ENCODE measurements at regions not wholly inside any gene's neighbourhood (a gene's known extent, or its start where the extent isn't known, plus 50 kb on each side); places are given as distances from the start of the nearest gene placed in this dataset.
"Not testable (repeated sequence)": the region's sequence is repeated elsewhere in the genome, so short reads cannot be mapped to it uniquely, and the experiment has no call there.

GRCh38 chr18:1436199-1436598, 531.5 kb downstream of the ADCYAP1 start:
- DNase-seq: no peak

- DNase-seq: no peak
Observed at GRCh38 chr18:1438458-1438910, 533.8 kb downstream of the ADCYAP1 start.

- no peak for DNase-seq
Observed at GRCh38 chr18:1438967-1439366, 534.3 kb downstream of the ADCYAP1 start.

- DNase-seq: not testable (repeated sequence)
Observed at GRCh38 chr18:1444062-1444461, 539.4 kb downstream of the ADCYAP1 start.

- no peak for DNase-seq
Observed at GRCh38 chr18:1446765-1447164, 542.1 kb downstream of the ADCYAP1 start.

- no peak for DNase-seq
Observed at GRCh38 chr18:1452821-1453220, 548.1 kb downstream of the ADCYAP1 start.

- no peak for DNase-seq
Observed at GRCh38 chr18:1455605-1456004, 550.9 kb downstream of the ADCYAP1 start.

- no peak for DNase-seq
Observed at GRCh38 chr18:1458547-1458946, 553.9 kb downstream of the ADCYAP1 start.

GRCh38 chr18:1463981-1464380, 559.3 kb downstream of the ADCYAP1 start:
- DNase-seq: no peak

GRCh38 chr18:1464444-1465217, 560.0 kb downstream of the ADCYAP1 start:
- no peak for DNase-seq

GRCh38 chr18:1466035-1466434, 561.4 kb downstream of the ADCYAP1 start:
- no peak for DNase-seq

GRCh38 chr18:1467461-1467964, 562.8 kb downstream of the ADCYAP1 start:
- DNase-seq: no peak

GRCh38 chr18:1468550-1468949, 563.9 kb downstream of the ADCYAP1 start:
- no peak for DNase-seq

GRCh38 chr18:1475867-1476266, 571.2 kb downstream of the ADCYAP1 start:
- no peak for DNase-seq

- DNase-seq: no peak
Observed at GRCh38 chr18:1480309-1480708, 575.6 kb downstream of the ADCYAP1 start.

- no peak for DNase-seq
Observed at GRCh38 chr18:1481577-1481976, 576.9 kb downstream of the ADCYAP1 start.

- DNase-seq: no peak
Observed at GRCh38 chr18:1483385-1483784, 578.7 kb downstream of the ADCYAP1 start.

GRCh38 chr18:1487457-1487856, 582.8 kb downstream of the ADCYAP1 start:
- no peak for DNase-seq

GRCh38 chr18:1488394-1488793, 583.7 kb downstream of the ADCYAP1 start:
- DNase-seq: no peak

GRCh38 chr18:1488957-1489356, 584.3 kb downstream of the ADCYAP1 start:
- DNase-seq: peak; percentile 65

- no peak for DNase-seq
Observed at GRCh38 chr18:1495387-1495786, 590.7 kb downstream of the ADCYAP1 start.

- no peak for DNase-seq
Observed at GRCh38 chr18:1496096-1496495, 591.4 kb downstream of the ADCYAP1 start.

GRCh38 chr18:1498216-1498615, 593.5 kb downstream of the ADCYAP1 start:
- DNase-seq: no peak

GRCh38 chr18:1499265-1499664, 594.6 kb downstream of the ADCYAP1 start:
- no peak for DNase-seq

- no peak for DNase-seq
Observed at GRCh38 chr18:1503847-1504246, 599.2 kb downstream of the ADCYAP1 start.
